Thymus (tissue), 11 donors: ENCODE measurements at regions not wholly inside any gene's neighbourhood (a gene's known extent, or its start where the extent isn't known, plus 50 kb on each side); places are given as distances from the start of the nearest gene placed in this dataset.

ENCODE experiments used
- DNase-seq, 9 donors: peaks; one replicate each; pipeline ENCODE4 v3.0.0-alpha.2; 2013; ENCODE audit warnings: low spot score in 9 of 9, low read depth in 6 of 9, missing footprints in 1 of 9
- H3K27ac ChIP-seq, 2 donors: one replicate each; pipeline ENCODE4 v1.5.1; 2013; ENCODE audit warnings: control low read depth in 1 of 2, low read depth in 1 of 2, low read length in 1 of 2, mild to moderate bottlenecking in 1 of 2, moderate library complexity in 1 of 2
- H3K27me3 ChIP-seq, 2 donors: one replicate each; pipeline ENCODE4 v1.5.1; 2013; ENCODE audit warnings: low read length in 1 of 2; ENCODE audit not compliant: control insufficient read depth in 2 of 2, insufficient read depth in 1 of 2
- H3K36me3 ChIP-seq, 2 donors: one replicate each; pipeline ENCODE4 v1.5.1; 2013; ENCODE audit warnings: low read length in 1 of 2, mild to moderate bottlenecking in 1 of 2, moderate library complexity in 1 of 2; ENCODE audit not compliant: control insufficient read depth in 2 of 2, insufficient read depth in 2 of 2
- H3K4me1 ChIP-seq, 2 donors: one replicate each; pipeline ENCODE4 v1.5.1; 2013; ENCODE audit warnings: low read length in 2 of 2; ENCODE audit not compliant: control insufficient read depth in 2 of 2, insufficient read depth in 2 of 2
- H3K4me3 ChIP-seq, 2 donors: one replicate each; pipeline ENCODE4 v1.5.1; 2013; ENCODE audit warnings: low read length in 2 of 2, control low read depth in 1 of 2, mild to moderate bottlenecking in 1 of 2
- H3K9me3 ChIP-seq, 2 donors: one replicate each; pipeline ENCODE4 v1.5.1; 2013; ENCODE audit warnings: low read length in 1 of 2, mild to moderate bottlenecking in 1 of 2; ENCODE audit not compliant: control insufficient read depth in 2 of 2, insufficient read depth in 1 of 2
- WGBS: extraction: QIAGEN DNeasy Blood & Tissue Kit; methylation state at CpG from one replicate; pipeline ENCODE4 v1.1.7; 2013; 5-methylcytosine and 5-hydroxymethylcytosine counted together
- donor health status: healthy.

DNA sequence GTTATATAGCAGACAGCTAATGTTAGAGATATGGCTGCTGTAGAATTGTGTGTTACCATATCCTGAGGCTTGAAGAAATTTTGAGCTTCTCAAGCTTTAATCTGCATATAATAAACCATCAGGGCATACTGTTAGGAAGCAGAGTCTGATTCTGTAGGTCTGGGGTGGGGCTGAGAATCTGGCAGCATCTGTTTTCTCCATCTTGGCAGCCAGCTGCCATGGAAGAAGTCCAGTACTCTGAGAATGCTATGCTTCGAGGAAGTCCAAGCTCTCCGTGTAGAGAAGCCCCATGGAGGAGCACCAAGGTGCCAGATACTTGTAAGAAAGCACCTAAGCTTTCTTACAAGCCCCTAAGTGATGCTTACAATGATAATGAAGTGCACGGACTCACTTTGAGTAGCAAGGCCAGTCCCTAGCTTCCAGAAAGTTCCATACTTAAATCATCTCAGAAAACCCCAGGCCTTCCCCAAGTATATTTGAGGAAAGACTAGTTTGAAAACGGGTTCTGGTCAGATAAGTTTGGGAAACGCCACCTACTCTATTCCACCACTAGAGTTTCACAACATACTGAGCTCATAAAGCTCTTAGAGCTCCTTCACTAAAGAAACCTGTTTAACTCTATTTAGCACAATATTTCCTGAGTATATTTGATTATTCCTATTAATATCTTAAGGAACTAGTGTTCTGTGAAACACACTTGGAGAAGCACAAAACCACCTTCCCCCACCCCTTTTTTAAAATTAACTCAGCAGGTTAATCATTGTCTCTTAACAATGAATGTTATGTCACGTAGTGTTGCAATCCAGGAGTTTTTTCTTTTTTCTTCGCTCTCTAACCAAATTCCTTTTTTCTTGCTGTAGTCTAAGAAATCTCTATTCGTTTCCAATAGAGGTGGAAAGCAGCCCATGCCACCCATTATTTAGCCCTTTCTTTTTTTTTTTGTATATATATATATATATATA, 59.9 kb upstream of the RASGRP1 start:
- DNase-seq, result no peak
- no peaks in the 10 kb centered on the region for H3K36me3 ChIP-seq
- H3K27ac ChIP-seq, result no peak overlapping the region
- H3K9me3 ChIP-seq, result no peaks in the 10 kb centered on the region
- H3K4me3 ChIP-seq, result no peak overlapping the region
- H3K27me3 ChIP-seq, result no peaks in the 10 kb centered on the region
- WGBS, result 96% methylated on average over 8 of the region's 8 CpGs
- H3K4me1 ChIP-seq, result peaks cover 29 to 38% of the 10 kb centered on the region in 2 donors

DNA sequence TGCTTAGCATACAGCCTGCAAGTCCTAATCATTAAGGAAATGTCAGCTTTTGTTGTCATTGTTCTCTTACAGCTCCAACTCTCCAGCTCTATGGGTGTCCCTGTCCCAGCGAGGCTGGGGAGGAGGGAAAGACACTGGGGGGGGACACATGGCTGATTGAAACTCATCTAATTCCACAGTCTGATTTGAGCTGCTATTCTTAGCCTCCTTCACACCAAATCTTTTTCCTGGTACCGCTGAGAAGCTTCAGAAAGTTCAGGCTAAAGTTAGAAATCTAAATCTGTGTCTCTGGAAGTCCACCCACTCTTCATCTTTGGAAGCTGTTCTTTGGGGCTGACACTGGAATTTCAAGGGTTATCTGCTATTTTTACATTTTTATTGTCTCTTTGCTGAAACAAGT, 61.3 kb upstream of the RASGRP1 start:
- no peaks in the 10 kb centered on the region for H3K27me3 ChIP-seq
- WGBS, result 98% methylated on average over 2 of the region's 2 CpGs
- peak overlapping the region in 1 of 2 donors; percentile 20 for H3K27ac ChIP-seq
- no peaks in the 10 kb centered on the region for H3K9me3 ChIP-seq
- H3K36me3 ChIP-seq, result no peaks in the 10 kb centered on the region
- DNase-seq, result no peak
- peaks cover 18 to 31% of the 10 kb centered on the region in 2 donors for H3K4me1 ChIP-seq
- no peak overlapping the region for H3K4me3 ChIP-seq

DNA sequence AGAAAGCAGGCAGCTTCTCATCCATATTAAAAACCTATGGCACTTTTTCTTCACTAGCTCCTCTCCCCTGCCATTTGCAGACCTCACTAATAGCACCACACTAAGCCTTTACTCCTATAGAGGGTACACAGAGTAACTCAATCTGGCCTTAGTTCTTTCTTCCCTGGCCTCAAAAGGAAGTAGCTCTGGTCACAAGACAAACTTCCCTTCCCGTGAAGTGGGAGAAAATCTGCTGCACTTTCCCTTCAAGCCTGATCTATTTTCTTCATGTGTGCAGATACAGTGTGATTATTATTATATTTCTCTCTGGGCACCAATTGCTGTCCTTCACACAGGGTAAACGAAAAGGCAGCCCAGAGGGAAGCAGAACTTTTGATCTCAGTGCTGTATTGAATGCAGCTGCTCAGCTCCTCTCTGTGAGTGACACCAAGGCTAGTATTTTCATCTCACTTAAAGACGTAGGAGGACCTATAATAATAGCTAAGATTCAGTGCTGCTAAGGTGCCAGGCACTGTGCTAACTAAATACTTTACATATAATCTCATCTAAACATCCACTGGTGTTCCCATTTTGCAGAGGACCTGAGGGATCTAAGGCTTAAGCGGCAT, 61.9 kb upstream of the RASGRP1 start:
- Histone ChIP-seq H3K4me1 (peaks cover 18 to 29% of the 10 kb centered on the region in 2 donors), H3K36me3 (no peaks in the 10 kb centered on the region), H3K27me3 (no peaks in the 10 kb centered on the region), H3K27ac (peak overlapping the region in 1 of 2 donors; percentile 52), H3K9me3 (no peaks in the 10 kb centered on the region), H3K4me3 (no peak overlapping the region)
- 35% methylated on average over 4 of the region's 4 CpGs for WGBS
- peak in 1 of 9 donors; percentile 59 for DNase-seq

DNA sequence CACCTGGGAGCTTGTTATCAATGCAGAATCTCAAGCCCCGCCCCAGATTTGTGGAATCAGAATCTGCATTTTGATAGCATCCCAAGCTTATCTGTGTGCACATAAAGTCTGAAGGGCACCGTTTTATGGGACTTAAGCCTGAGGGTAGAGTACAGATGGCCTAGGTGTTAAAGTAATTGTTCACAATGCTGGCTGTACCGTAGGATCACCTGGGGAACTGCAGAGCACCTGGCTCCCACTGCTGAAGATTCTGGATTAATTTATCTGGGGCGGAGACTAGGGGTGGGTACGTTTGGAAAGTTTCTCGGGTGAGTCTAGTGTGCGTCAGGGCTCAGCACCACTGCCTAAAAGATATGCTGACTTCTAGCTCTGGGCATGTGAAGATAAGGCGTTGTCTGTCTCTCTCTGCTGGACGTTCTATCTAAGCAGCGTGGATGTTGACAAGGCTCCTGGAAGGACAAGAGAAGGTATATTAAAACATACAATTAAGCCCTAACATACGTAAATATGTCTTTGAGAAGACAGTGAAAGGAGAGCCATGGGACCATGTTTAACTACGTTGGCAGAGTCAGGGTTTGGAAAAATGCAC, 63.2 kb upstream of the RASGRP1 start:
- H3K27me3 ChIP-seq, result no peaks in the 10 kb centered on the region
- no peaks in the 10 kb centered on the region for H3K36me3 ChIP-seq
- peaks cover 22 to 38% of the 10 kb centered on the region in 2 donors for H3K4me1 ChIP-seq
- 89% methylated on average over 12 of the region's 12 CpGs for WGBS
- H3K9me3 ChIP-seq, result no peaks in the 10 kb centered on the region
- no peak overlapping the region for H3K27ac ChIP-seq
- DNase-seq, result no peak
- H3K4me3 ChIP-seq, result no peak overlapping the region

DNA sequence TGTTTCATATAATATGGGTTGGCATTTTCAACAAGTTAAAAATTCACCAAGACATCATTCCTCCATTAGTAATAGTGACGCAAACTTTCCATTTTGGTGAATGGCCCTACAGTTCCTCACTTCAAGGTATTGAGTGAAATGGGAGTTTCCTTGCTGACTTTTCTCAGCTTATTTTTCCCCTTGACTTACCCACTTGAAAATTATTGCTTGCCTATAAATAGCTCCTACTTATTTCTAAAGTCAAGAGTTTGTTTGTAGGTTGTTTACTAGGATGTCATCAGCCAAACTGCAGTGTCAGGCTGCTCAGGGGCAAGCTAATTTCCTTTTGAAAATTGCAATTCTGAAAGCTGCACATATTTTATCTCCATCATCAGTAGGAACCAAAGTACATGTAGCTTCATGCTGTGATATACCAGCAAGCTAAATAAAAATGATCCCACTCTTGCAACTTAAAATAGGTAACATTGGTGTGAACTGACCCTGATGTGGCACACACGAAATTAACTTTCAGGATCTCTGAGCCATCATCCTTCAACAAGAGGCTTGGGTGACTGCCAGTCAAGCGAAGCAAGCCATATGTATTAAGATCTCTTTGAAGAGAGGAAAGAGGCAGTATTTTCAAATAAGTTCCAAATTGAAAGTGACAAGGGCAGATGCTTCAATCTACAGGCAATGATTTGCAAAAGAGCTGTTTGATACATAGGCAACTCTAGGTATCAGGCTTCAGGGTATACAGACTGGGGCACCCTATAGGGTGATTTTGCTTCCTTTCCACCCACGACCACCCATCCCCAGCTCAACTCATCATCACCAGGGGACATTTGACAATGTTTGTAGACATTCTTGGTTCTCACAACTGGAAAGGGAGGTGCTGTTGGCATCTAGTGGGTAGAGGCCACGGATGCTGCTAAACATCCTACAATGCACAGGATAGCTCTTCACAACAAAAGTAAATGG, 66.8 kb upstream of the RASGRP1 start:
- Histone ChIP-seq H3K27ac (peak overlapping the region in 1 of 2 donors; percentile 2), H3K36me3 (no peaks in the 10 kb centered on the region), H3K4me3 (no peak overlapping the region), H3K9me3 (no peaks in the 10 kb centered on the region), H3K27me3 (no peaks in the 10 kb centered on the region), H3K4me1 (peaks cover 32 to 43% of the 10 kb centered on the region in 2 donors)
- DNase-seq, result no peak
- WGBS, result 72% methylated on average over 5 of the region's 5 CpGs

DNA sequence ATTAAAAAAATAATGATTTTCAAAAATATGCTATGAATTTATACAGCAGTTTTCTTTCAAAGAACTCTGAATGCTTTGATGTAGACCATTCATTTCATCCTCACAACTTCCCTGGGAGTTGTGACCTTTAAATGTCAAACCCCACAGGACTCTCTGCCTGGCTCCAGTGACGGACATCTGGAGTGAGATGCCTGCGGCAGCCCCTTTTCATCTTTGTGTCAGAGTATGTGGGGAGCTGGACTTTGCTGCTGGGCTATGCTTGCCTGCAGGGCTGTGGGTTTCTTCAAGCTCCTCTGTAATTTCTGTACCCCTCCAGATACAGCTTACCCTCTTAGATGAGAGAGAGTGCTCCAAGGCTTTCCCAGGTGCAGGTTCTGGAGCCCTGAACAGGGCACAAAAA, 70.6 kb upstream of the RASGRP1 start:
- H3K4me1 ChIP-seq, result peaks cover 53 to 68% of the 10 kb centered on the region in 2 donors
- no peaks in the 10 kb centered on the region for H3K27me3 ChIP-seq
- no peaks in the 10 kb centered on the region for H3K36me3 ChIP-seq
- no peaks in the 10 kb centered on the region for H3K9me3 ChIP-seq
- no peak for DNase-seq
- WGBS, result 36% methylated on average over 2 of the region's 2 CpGs
- no peak overlapping the region for H3K4me3 ChIP-seq
- H3K27ac ChIP-seq, result no peak overlapping the region

DNA sequence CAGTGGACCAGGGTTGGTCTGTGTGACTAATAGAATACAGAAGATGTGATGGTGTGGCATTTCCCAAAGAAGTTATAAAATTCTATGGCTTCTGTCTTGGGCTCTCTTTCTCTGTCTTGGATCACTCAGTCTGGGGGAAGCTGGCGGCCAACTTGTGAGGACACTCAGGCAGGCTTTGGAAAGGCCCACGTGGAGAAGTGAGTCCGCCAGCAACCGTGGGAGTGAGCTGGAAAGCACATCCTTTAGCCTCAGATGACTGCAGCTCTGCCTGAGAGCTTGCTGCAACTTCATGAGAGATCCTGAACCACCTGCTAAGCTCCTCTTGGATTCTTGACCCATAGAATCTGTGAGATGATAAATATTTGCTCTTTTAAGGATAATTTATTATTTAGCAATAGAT, 72.0 kb upstream of the RASGRP1 start:
- Histone ChIP-seq H3K27ac (peak overlapping the region in 1 of 2 donors; percentile 93), H3K4me1 (peaks cover 49 to 62% of the 10 kb centered on the region in 2 donors), H3K27me3 (no peaks in the 10 kb centered on the region), H3K9me3 (no peaks in the 10 kb centered on the region), H3K36me3 (no peaks in the 10 kb centered on the region), H3K4me3 (no peak overlapping the region)
- DNase-seq, result no peak
- WGBS, result 93% methylated on average over 4 of the region's 4 CpGs

DNA sequence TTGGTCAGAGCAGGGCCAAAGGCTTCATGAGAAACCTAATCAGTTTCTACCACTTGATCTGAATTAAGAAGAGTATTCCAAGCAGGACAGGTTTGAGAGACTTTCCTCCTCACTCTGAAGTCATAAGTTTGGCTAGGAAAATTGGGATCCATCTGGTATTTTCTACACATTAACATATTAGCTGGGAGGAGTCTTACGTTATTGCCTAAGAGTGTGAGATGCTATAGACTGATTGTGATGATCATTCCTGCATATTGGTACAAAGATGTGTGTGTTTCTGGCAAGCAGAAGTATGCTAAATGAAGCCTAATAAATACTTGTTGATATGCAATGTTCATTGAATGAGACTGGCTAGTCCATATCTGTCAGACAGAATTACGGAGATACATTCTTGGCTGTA, 73.5 kb upstream of the RASGRP1 start:
- no peaks in the 10 kb centered on the region for H3K9me3 ChIP-seq
- H3K36me3 ChIP-seq, result no peaks in the 10 kb centered on the region
- H3K4me3 ChIP-seq, result no peak overlapping the region
- peak in 1 of 9 donors; percentile 41 for DNase-seq
- H3K4me1 ChIP-seq, result peaks cover 47 to 64% of the 10 kb centered on the region in 2 donors
- 44% methylated on average over 2 of the region's 2 CpGs for WGBS
- no peaks in the 10 kb centered on the region for H3K27me3 ChIP-seq
- H3K27ac ChIP-seq, result peak overlapping the region; percentile 91 to 93
